Gastrocnemius medialis (tissue), 4 donors: ENCODE measurements at regions not wholly inside any gene's neighbourhood (a gene's known extent, or its start where the extent isn't known, plus 50 kb on each side); places are given as distances from the start of the nearest gene placed in this dataset.

Experiments used
- POLR2A ChIP-seq, 2 donors: fragments of 450-650 bp; IDR thresholded peaks; one replicate each; pipeline ENCODE4 v1.6.1; 2017; ENCODE audit warnings: antibody characterized with exemption in 2 of 2, mild to moderate bottlenecking in 2 of 2, moderate library complexity in 2 of 2
- TF ChIP-seq, protein P1 (sequence below), 5 experiments: fragments of 450-650 bp in 3 of 5; fragments of 200-600 bp in 2 of 5; sonication (generic) in 2 of 5; IDR thresholded peaks in 4 of 5; conservative IDR thresholded peaks in 1 of 5; 1 replicate in 4 of 5; 2 replicates in 1 of 5; pipeline ENCODE4 v1.5.1; 2016 to 2019; ENCODE audit warnings: antibody characterized with exemption in 5 of 5, mild to moderate bottlenecking in 3 of 5, moderate library complexity in 3 of 5

DNA sequence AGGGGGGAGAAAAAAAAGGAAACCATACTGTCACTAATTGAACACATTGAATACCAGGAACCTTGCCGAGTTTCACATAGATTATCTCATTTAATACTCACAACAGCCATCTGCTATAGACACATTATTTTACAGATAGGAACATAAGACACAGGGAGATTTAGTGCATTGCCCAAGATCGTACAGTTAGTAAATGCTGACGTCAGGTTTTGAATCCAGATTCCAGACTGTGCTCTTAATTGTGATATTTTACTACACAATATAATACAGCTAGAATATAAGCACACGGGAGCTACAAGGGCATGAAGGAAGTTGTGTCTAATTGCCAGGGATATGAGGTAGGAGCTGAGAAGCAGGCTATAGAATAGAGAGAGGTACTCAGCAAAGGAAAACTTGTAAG lies 93.9 kb upstream of the MINDY3 start:
- TF ChIP-seq, protein P1, sequence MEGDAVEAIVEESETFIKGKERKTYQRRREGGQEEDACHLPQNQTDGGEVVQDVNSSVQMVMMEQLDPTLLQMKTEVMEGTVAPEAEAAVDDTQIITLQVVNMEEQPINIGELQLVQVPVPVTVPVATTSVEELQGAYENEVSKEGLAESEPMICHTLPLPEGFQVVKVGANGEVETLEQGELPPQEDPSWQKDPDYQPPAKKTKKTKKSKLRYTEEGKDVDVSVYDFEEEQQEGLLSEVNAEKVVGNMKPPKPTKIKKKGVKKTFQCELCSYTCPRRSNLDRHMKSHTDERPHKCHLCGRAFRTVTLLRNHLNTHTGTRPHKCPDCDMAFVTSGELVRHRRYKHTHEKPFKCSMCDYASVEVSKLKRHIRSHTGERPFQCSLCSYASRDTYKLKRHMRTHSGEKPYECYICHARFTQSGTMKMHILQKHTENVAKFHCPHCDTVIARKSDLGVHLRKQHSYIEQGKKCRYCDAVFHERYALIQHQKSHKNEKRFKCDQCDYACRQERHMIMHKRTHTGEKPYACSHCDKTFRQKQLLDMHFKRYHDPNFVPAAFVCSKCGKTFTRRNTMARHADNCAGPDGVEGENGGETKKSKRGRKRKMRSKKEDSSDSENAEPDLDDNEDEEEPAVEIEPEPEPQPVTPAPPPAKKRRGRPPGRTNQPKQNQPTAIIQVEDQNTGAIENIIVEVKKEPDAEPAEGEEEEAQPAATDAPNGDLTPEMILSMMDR (IDR thresholded peaks at IDR 0.05 in 4 of 5, conservative IDR thresholded peaks at IDR 0.05 in 1 of 5), result no peak
- TF ChIP-seq POLR2A (IDR thresholded peaks at IDR 0.05), result no peak
